ENCODE measurements at regions not wholly inside any gene's neighbourhood (a gene's known extent, or its start where the extent isn't known, plus 50 kb on each side); places are given as distances from the start of the nearest gene placed in this dataset.

- TF ChIP-seq CTCF (conservative IDR thresholded peaks at IDR 0.05 in 1 of 2, IDR thresholded peaks at IDR 0.05 in 1 of 2; ENCODE audit: extremely low read depth in 1 of 2, insufficient read depth in 1 of 2, low read depth in 1 of 2, low read length in 2 of 2) (no peak), EZH2 (IDR thresholded peaks at IDR 0.05; ENCODE audit: borderline replicate concordance, low read length) (no peak)
Observed at GRCh38 chrX:42565739-42566138, 212.2 kb downstream of the PPP1R2C start.

Data from mammary epithelial cell (primary cell).